SK-N-MC (cell line): ENCODE measurements at regions not wholly inside any gene's neighbourhood (a gene's known extent, or its start where the extent isn't known, plus 50 kb on each side); places are given as distances from the start of the nearest gene placed in this dataset.

Source experiments
- DNase-seq: peaks from one replicate; pipeline ENCODE4 v3.0.0-alpha.2; 2011; ENCODE audit warnings: low read depth, low spot score
- H3K27ac ChIP-seq: fragments of 200-600 bp; sonication (generic); 2 replicates; pipeline ENCODE4 v1.5.1; 2016; ENCODE audit warnings: mixed run types
- H3K36me3 ChIP-seq: fragments of 200-600 bp; sonication (generic); 2 replicates; pipeline ENCODE4 v1.6.1; 2017; ENCODE audit warnings: antibody characterized with exemption, low read length, mixed read lengths; ENCODE audit not compliant: insufficient read depth
- H3K4me3 ChIP-seq: fragments of 200-600 bp; sonication (generic); 2 replicates; pipeline ENCODE4 v1.5.1; 2016
- H3K9ac ChIP-seq: fragments of 200-600 bp; sonication (generic); 2 replicates; pipeline ENCODE4 v1.8.0; 2017; ENCODE audit warnings: mixed run types, mixed read lengths; ENCODE audit not compliant: insufficient read length
- H3K9me3 ChIP-seq: fragments of 200-600 bp; sonication (generic); 2 replicates; pipeline ENCODE4 v1.6.1; 2017; ENCODE audit warnings: low read depth, mild to moderate bottlenecking, antibody characterized with exemption, low read length, moderate library complexity, mixed read lengths
- EZH2 ChIP-seq: fragments of 200-600 bp; sonication (generic); IDR thresholded peaks from one replicate; pipeline ENCODE4 v1.6.1; 2017; ENCODE audit warnings: antibody characterized with exemption
- FOXP2 ChIP-seq: optimal IDR thresholded peaks from 2 replicates; pipeline ENCODE3; 2011; ENCODE audit warnings: mild to moderate bottlenecking, moderate library complexity; ENCODE audit not compliant: insufficient read depth; ENCODE audit errors: extremely low read length, control extremely low read depth
- POLR2AphosphoS5 ChIP-seq: IDR thresholded peaks from 2 replicates; pipeline ENCODE4 v1.6.1; 2012; ENCODE audit warnings: mild to moderate bottlenecking, low read depth, low read length, borderline replicate concordance

DNA sequence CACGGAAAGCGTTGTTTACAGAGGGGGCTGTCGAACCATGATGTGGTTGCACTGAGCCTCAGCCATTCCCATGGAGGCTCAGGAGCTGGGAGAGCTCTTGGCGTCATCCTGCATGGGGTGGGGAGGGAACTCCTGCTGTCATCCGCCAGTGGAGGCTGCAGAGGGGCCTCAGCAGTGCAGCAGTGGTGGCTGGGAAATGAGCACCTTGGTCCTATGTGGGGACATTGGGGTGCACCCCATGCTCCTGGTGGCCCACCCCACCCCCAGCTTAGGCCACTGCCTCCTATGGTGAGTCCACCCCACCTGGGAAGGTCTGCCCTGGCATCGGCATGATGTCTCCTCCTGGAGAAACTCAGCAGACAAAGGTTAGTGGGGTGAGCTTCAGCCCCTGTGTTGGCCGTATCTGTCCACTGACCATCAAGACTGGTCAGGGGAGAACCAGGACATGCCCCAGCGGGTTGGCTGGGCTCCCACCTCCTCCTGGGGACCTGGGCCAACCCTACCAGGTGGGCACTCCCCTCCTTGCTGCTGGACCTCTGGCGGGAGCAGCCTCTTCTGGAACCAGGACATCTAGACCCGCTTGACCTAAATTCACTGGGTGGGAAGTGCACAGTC is 67.8 kb upstream of the HDAC4 start:
- H3K9ac ChIP-seq: no peak overlapping the region
- H3K4me3 ChIP-seq: no peak overlapping the region
- no peak for DNase-seq
- no peak overlapping the region for H3K27ac ChIP-seq
- no peaks in the 10 kb centered on the region for H3K36me3 ChIP-seq
- H3K9me3 ChIP-seq: no peaks in the 10 kb centered on the region
- TF ChIP-seq EZH2 (no peak), FOXP2 (no peak), POLR2AphosphoS5 (no peak)

- Histone ChIP-seq H3K9ac (no peak overlapping the region), H3K36me3 (no peaks in the 10 kb centered on the region), H3K4me3 (no peak overlapping the region), H3K9me3 (no peaks in the 10 kb centered on the region), H3K27ac (no peak overlapping the region)
- DNase-seq: no peak
- TF ChIP-seq POLR2AphosphoS5 (no peak), FOXP2 (no peak), EZH2 (no peak)
These were observed 67.2 kb upstream of the HDAC4 start for GRCh38 chr2:239467956-239468490.

GRCh38 chr2:239467281-239467955 is 66.6 kb upstream of the HDAC4 start:
- H3K4me3 ChIP-seq: no peak overlapping the region
- no peaks in the 10 kb centered on the region for H3K9me3 ChIP-seq
- no peak overlapping the region for H3K9ac ChIP-seq
- DNase-seq: no peak
- no peak for TF ChIP-seq EZH2
- no peak for TF ChIP-seq POLR2AphosphoS5
- no peak for TF ChIP-seq FOXP2
- H3K36me3 ChIP-seq: no peaks in the 10 kb centered on the region
- no peak overlapping the region for H3K27ac ChIP-seq

GRCh38 chr2:239466755-239467271 is 66.0 kb upstream of the HDAC4 start:
- H3K9ac ChIP-seq: no peak overlapping the region
- H3K36me3 ChIP-seq: no peaks in the 10 kb centered on the region
- no peak overlapping the region for H3K27ac ChIP-seq
- no peaks in the 10 kb centered on the region for H3K9me3 ChIP-seq
- H3K4me3 ChIP-seq: no peak overlapping the region
- DNase-seq: no peak
- TF ChIP-seq POLR2AphosphoS5 (no peak), FOXP2 (no peak), EZH2 (no peak)

- H3K9me3 ChIP-seq: no peaks in the 10 kb centered on the region
- no peaks in the 10 kb centered on the region for H3K36me3 ChIP-seq
- H3K9ac ChIP-seq: no peak overlapping the region
- no peak overlapping the region for H3K27ac ChIP-seq
- no peak for DNase-seq
- TF ChIP-seq FOXP2 (no peak), EZH2 (no peak)
- no peak overlapping the region for H3K4me3 ChIP-seq
These were observed 65.4 kb upstream of the HDAC4 start for GRCh38 chr2:239466061-239466754.

DNA sequence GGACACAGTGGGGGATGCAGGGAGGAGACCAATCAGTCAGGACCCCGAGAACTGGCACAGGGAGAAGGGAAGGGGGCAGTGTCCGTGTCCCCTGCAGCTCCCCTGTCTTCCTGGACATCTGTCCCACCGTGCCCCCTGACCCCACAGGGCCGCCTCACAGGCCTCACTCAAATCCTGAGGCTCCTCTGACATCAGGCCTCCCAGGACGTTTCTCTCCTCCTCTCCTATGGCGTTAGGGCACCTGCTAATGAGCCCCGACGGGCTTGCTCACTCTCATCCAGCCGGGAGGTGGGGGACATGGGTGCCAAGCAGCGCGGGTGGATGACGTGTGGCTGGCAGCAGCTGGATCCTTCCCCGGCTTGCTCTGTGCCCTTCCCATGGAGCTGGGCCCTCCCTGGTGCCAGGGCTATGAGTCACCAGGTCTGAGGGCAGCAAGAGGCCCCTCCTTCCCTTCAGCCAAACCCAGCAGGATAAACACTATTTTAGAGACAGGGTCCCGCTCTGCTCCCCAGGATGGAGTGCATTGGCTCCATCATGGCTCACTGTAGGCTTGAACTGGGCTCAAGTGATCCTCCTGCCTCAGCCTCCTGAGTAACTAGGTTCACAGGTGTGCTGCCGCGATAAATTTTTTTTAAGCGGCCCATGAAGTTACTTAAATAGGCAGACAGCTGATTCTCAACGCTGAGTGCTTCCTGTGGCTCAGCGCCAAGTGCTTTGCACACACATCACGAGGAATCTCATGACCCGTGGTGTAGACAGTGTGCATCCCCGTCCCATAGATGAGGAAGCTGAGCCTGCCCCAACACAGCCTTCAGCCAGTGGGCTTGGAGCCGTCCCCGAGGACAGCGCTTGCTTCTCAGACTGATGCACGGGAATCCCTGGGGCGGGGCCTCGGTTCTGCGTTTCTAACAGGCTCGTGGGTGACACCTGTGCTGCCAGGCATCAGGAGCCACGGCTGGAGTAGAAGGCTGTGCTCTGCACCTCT is 64.5 kb upstream of the HDAC4 start:
- H3K36me3 ChIP-seq: no peaks in the 10 kb centered on the region
- no peak overlapping the region for H3K9ac ChIP-seq
- H3K4me3 ChIP-seq: no peak overlapping the region
- no peak for DNase-seq
- H3K27ac ChIP-seq: no peak overlapping the region
- H3K9me3 ChIP-seq: no peaks in the 10 kb centered on the region
- TF ChIP-seq EZH2 (no peak), FOXP2 (no peak), POLR2AphosphoS5 (no peak)

GRCh38 chr2:239464166-239465016 is 63.6 kb upstream of the HDAC4 start:
- DNase-seq: no peak
- H3K4me3 ChIP-seq: no peak overlapping the region
- H3K27ac ChIP-seq: no peak overlapping the region
- H3K9me3 ChIP-seq: no peaks in the 10 kb centered on the region
- no peaks in the 10 kb centered on the region for H3K36me3 ChIP-seq
- no peak for TF ChIP-seq EZH2
- TF ChIP-seq FOXP2: no peak
- no peak for TF ChIP-seq POLR2AphosphoS5
- no peak overlapping the region for H3K9ac ChIP-seq
